ENCODE measurements at regions not wholly inside any gene's neighbourhood (a gene's known extent, or its start where the extent isn't known, plus 50 kb on each side); places are given as distances from the start of the nearest gene placed in this dataset.
A peak's percentile ranks its signal among the peaks of the same experiment; 100 is the strongest.

GRCh38 chr6:98452685-98453084 is 381.7 kb upstream of the POU3F2 start:
- no peak for DNase-seq (ENCODE audit: low read depth, low spot score)
- H3K4me3 ChIP-seq (ENCODE audit: low read length): no peak overlapping the region

- no peak for DNase-seq (ENCODE audit: low read depth, low spot score)
- H3K4me3 ChIP-seq (ENCODE audit: low read length): no peak overlapping the region
Observed at GRCh38 chr6:98454809-98455322, 379.5 kb upstream of the POU3F2 start.

- no peak overlapping the region for H3K4me3 ChIP-seq (ENCODE audit: low read length)
- DNase-seq (ENCODE audit: low read depth, low spot score): no peak
Observed at GRCh38 chr6:98458708-98459107, 375.7 kb upstream of the POU3F2 start.

- DNase-seq (ENCODE audit: low read depth, low spot score): no peak
- no peak overlapping the region for H3K4me3 ChIP-seq (ENCODE audit: low read length)
Observed at GRCh38 chr6:98463038-98464000, 371.1 kb upstream of the POU3F2 start.

GRCh38 chr6:98467091-98467490 is 367.3 kb upstream of the POU3F2 start:
- DNase-seq (ENCODE audit: low read depth, low spot score): no peak
- no peak overlapping the region for H3K4me3 ChIP-seq (ENCODE audit: low read length)

- no peak for DNase-seq (ENCODE audit: low read depth, low spot score)
Observed at GRCh38 chr6:98467902-98468301, 366.5 kb upstream of the POU3F2 start.

GRCh38 chr6:98469141-98469540 is 365.2 kb upstream of the POU3F2 start:
- no peak for DNase-seq (ENCODE audit: low read depth, low spot score)
- no peak overlapping the region for H3K4me3 ChIP-seq (ENCODE audit: low read length)

More at GRCh38 chr6:98467902-98468301, 366.5 kb upstream of the POU3F2 start:
- no peak overlapping the region for H3K4me3 ChIP-seq (ENCODE audit: low read length)

- H3K4me3 ChIP-seq (ENCODE audit: low read length): no peak overlapping the region
- no peak for DNase-seq (ENCODE audit: low read depth, low spot score)
Observed at GRCh38 chr6:98470821-98471220, 363.6 kb upstream of the POU3F2 start.

GRCh38 chr6:98471444-98471843 is 362.9 kb upstream of the POU3F2 start:
- no peak for DNase-seq (ENCODE audit: low read depth, low spot score)
- no peak overlapping the region for H3K4me3 ChIP-seq (ENCODE audit: low read length)

GRCh38 chr6:98477231-98477630 is 357.1 kb upstream of the POU3F2 start:
- no peak for DNase-seq (ENCODE audit: low read depth, low spot score)
- no peak overlapping the region for H3K4me3 ChIP-seq (ENCODE audit: low read length)

- no peak for DNase-seq (ENCODE audit: low read depth, low spot score)
- no peak overlapping the region for H3K4me3 ChIP-seq (ENCODE audit: low read length)
Observed at GRCh38 chr6:98484696-98485095, 349.7 kb upstream of the POU3F2 start.

- DNase-seq (ENCODE audit: low read depth, low spot score): no peak
- H3K4me3 ChIP-seq (ENCODE audit: low read length): no peak overlapping the region
Observed at GRCh38 chr6:98485593-98485992, 348.8 kb upstream of the POU3F2 start.

GRCh38 chr6:98486057-98486456 is 348.3 kb upstream of the POU3F2 start:
- no peak overlapping the region for H3K4me3 ChIP-seq (ENCODE audit: low read length)
- DNase-seq (ENCODE audit: low read depth, low spot score): no peak

- no peak for DNase-seq (ENCODE audit: low read depth, low spot score)
- no peak overlapping the region for H3K4me3 ChIP-seq (ENCODE audit: low read length)
Observed at GRCh38 chr6:98487612-98488011, 346.8 kb upstream of the POU3F2 start.

- no peak overlapping the region for H3K4me3 ChIP-seq (ENCODE audit: low read length)
- no peak for DNase-seq (ENCODE audit: low read depth, low spot score)
Observed at GRCh38 chr6:98498144-98498775, 336.1 kb upstream of the POU3F2 start.

GRCh38 chr6:98498866-98499265 is 335.5 kb upstream of the POU3F2 start:
- no peak overlapping the region for H3K4me3 ChIP-seq (ENCODE audit: low read length)
- DNase-seq (ENCODE audit: low read depth, low spot score): no peak

- no peak overlapping the region for H3K4me3 ChIP-seq (ENCODE audit: low read length)
- peak; percentile 10 for DNase-seq (ENCODE audit: low read depth, low spot score)
Observed at GRCh38 chr6:98514073-98514720, 320.2 kb upstream of the POU3F2 start.

- H3K4me3 ChIP-seq (ENCODE audit: low read length): no peak overlapping the region
- no peak for DNase-seq (ENCODE audit: low read depth, low spot score)
Observed at GRCh38 chr6:98514796-98515195, 319.6 kb upstream of the POU3F2 start.

- no peak for DNase-seq (ENCODE audit: low read depth, low spot score)
- H3K4me3 ChIP-seq (ENCODE audit: low read length): no peak overlapping the region
Observed at GRCh38 chr6:98516206-98516605, 318.2 kb upstream of the POU3F2 start.

- H3K4me3 ChIP-seq (ENCODE audit: low read length): no peak overlapping the region
- no peak for DNase-seq (ENCODE audit: low read depth, low spot score)
Observed at GRCh38 chr6:98516866-98517265, 317.5 kb upstream of the POU3F2 start.

Measured in Jurkat, Clone E6-1 (cell line).